ENCODE measurements at regions not wholly inside any gene's neighbourhood (a gene's known extent, or its start where the extent isn't known, plus 50 kb on each side); places are given as distances from the start of the nearest gene placed in this dataset.
"Not testable (repeated sequence)": the region's sequence is repeated elsewhere in the genome, so short reads cannot be mapped to it uniquely, and the experiment has no call there.

DNA sequence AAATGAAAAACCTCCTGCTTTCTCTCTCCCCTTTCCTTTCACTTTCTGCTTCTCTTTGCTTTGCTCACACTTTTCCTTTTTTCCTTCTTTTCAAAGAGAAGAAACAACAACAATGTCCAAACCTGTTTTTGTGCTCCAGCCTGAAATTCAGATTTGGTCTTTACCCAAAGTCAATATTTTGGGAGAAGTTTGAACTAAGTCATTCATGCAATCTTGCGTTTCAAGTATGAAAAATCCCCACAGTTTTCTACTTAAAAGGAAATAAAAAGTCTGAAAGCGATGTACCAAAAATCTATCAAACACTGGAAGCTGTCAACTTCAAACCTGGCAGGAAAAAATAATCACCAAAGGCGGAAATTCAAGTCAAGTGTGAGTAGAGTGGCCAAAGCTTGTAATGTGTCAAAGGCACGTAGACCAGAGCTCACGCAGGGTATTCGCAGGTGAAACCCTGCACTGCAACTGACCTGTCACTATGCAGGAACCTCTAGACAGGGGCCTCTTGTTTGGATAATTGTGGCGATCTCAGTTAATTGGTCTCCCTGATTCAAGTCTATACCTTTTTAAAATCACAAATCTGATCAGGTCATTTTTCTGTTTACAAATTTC is 118.8 kb upstream of the GALNT15 start:
- DNase-seq: no peak

DNA sequence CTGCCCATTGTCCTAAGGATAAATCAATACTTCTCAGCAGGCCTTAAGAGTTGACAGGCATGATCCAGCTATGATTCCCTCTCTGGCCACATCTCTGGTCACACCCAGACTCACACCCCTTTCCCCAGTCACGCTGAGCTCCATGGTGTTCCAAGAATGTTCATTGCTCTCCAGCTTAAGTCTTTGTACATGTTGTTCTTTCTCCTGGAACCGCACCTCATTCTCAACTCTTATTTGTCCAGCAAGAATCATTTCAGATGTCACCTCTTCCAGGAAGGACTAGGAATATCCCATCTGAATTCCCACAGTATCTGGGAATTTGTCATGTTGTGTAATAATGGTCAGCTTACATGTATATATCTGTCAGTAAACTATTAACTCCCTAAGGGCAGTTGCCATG is 118.3 kb upstream of the GALNT15 start:
- DNase-seq: no peak

DNA sequence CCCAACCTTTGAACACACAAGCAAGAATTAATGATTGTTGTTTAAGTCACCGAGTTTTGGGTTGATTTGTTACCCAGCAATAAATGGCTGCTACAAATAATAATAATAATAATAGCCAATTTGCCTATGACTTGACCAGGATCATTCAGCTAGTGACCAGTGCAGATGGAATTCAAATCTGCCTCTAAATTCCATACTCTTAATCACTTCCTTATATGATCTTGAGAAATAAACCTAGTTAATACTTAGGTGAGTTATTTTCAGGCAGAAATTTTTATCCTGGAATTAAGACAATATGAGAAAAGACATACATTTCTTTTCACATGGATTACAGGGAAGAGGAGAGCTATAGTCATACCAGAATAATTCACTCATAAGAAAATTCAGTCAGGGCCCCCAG is 116.0 kb upstream of the GALNT15 start:
- no peak for DNase-seq

DNA sequence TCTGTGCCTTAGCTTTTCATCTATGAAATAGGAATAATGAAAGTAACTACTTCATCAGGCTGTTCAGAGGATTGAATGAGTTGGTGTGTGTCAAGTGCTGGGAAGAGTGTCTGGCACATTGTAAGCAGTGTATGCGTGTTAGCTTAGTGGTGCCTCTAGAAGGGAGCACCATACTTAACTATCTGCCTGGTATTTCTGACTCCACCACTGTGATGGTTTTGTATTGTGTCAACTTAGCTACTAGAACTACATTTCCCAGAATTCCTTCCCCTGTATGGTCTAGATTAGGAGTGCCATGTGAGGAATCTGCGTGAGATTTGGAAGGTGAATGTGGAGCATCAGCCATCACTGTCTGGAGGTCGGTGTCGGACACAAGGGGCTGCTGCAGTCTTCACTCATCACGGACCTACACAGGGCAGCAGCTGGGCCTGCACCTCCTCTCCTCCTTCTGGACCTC is 115.4 kb upstream of the GALNT15 start:
- no peak for DNase-seq

DNA sequence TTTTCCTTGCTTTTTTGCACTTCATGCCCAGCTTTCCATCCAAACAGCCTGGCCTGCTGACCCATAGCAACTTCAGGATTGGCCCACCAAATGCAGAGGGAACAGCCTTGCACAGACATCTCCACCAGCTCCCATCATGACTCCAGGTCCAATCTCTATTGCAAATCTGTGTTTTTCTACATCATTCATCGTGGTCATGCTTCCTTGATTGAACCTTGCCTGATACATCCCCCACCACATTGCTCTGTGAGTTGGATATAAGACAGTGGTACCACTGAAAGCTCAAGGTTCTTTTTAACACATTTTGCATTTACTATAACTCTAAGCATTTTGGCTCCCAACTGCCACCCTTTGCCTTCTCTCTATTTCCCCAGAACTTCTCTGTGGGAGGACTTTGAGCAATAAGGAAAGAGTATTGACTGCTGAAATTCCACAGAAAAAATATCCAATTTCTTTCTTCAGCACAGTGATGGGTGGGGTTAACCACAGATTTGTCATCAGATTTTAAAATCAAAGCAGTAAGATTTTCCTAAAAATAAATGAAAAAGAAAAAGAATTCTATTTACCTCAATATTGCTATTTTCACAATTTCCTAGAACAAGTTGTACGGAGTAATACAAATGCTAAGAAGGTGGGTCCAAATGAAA is 114.6 kb upstream of the GALNT15 start:
- DNase-seq: no peak

DNA sequence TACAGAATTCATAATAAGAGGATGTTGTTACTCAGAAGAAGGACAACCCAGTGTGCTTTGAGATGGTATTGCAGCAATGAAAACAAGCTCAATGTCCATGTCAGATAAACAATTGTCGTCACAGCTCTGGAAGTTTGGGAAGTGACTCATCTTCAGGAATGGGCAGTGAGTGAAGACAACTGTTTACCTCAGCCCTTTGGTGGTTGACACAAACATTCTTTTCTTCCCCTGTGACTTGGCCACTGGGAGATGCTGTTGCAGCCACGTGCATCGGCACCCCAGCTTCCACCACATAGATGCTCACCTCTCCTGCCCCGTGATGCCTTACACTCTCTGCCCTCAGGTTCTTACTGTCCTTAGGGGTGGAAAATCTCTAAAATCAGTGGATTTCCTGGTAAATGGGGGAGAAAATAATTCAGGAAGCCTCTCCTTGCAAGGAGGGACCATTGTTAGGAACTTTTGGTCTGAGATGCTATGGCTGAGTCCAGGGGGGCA is 114.1 kb upstream of the GALNT15 start:
- no peak for DNase-seq

DNA sequence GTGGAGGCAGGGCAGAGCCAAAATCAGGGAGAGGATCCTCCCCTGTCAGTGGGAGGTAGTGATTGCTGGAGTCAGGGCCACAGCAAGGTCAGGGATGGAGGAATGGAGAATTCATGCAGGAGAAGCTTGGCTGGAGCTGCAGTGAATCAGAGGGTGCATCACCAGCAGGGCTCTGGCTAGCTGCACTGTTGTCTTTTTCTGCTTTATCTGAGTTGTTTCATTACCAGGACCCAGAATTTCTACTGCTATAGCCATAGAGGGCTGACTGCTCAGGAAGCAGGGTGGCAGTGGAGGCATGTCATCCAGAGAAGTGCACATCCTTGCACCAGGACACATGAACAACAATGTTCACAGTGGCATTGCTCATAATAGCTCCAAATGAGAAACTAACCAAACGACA is 113.5 kb upstream of the GALNT15 start:
- DNase-seq: no peak

DNA sequence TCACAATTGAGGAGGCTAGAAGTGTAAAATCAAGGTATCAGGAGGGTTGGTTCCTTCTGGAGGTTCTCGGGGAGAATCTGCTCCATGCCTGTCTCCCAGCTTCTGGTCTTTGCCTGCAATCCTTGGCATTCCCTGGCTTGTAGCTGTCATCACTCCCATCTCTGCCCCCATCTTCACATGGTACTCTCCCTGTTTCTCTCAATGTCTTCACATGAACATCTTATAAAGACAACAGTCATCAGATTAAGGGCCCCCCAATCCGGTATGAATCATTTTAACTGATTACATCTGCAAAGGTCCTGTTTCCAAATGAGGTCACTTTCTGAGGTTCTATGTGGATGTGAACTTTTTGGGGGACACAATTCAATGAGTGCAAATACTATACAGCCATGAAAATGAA is 113.0 kb upstream of the GALNT15 start:
- no peak for DNase-seq

DNA sequence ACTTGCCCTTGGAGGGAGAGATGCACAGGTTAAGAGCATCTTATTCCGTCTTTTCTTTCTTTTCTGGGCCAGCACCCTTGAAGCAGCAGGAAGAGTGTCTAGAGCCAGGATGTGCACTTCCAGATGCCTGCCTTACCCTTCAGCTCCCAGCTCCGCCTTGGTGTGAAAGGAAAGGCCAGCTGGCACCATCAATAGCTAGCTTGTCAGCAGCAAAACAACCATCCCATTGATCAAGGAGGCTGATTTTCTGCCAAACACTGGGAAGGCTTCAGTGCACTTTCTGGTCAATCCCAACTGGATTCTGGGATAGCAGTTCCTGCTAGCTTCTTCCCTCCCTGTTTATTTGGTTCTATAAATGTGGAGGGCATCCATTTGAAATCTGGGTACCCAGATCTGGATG is 110.9 kb upstream of the GALNT15 start:
- DNase-seq: no peak

DNA sequence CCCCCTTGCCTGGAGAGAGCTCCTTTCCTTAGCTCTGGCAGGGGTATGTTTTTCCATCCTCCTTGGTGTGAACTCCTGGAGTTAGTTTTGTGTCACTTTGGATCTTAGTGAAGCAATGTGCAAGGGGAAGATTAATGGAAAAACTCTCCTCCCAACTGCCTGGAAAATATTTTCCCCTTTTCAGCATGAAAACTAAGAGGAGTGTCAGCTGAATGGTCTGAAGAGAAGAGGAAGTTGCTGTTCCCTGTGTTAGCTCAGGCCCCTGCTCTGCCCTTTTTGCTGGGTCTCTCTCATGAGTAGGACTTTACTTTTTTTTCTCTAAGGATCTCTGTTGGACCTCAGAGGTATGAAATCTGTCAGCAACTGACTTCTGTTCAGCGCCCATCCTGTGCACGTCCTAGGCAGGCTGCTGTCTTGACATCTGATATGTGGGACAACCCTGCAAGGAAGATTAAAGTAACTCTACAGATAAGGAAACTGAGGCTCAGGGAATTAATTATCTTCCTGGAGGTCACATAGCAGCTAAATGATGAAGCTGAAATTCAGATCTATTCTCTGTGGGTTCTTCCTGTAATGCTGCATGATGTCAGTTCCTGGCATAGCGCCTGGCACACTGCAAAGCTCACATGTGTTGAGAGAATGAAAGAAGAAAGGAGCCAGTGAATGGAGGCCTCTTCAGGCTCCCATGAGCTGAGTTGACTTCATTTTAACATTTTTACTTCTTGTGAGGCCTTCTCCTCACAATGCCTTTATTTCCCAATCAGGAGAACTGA is 109.7 kb upstream of the GALNT15 start:
- no peak for DNase-seq

DNA sequence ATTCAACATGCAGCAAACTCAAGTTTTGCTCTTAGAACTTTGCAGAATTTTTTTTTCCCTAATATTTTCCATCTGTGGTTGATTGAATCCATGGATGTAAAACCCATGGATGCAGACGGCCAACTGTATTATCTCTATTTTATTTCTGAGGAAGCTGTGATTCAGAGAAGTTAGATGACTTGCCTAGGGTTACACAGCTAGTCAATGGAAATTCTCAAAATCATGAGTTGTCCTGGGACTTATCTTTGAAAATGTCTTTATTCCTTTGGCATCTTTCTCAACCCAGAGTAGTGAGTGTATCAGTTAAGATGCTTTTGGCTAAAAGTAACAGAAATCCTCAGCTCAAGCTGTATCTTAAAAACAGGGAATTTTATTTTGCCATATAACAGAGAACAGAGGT is 107.9 kb upstream of the GALNT15 start:
- DNase-seq: no peak

DNA sequence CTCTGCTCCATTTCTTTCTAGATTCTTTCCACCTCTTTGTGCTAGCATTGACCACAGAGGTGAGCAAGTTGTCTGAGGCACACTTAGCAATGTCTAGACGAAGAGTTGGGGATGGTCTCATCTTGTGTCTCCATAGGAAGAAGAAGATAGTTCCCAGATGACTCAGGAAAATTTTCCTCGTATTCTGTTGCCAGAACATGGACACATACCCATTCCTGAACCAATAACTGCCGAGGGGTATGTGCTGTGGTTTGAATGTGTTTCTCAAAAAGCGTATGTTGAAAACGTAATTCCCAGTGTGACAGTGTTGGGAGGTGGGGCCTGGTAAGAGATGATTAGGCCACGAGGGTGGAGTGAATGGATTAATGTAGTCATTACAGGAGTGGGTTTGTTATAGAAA is 107.5 kb upstream of the GALNT15 start:
- DNase-seq: no peak

DNA sequence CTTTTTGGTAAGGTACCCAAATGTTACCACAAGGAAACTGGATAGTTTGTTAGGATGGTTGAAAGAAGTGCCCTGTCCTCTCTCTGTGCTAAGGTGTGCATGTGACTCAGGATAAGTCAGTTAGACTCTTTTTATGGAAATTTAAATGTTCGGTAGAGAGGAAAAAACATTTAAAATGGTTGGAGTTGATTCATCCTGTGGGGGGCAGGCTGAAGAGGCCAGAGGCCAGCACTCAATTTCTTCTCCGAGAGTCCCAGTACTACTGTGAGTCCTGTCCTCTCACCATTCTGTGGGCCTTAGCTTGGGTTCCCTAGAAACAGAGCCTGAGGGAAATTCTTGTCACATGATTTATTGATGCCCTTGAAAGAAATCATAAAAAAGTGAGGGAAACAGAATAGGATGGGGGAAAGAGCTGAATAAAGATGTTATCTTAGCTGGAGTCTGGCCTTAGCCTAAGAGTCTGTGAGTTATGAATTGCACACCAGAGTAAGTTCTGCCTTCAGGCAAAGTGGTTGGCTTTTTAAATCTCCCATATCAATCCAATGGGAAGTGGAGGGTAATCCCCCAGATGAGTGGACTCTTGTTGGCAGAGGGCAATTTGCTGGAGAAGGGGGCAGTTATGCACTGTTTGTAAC is 106.5 kb upstream of the GALNT15 start:
- DNase-seq: no peak

DNA sequence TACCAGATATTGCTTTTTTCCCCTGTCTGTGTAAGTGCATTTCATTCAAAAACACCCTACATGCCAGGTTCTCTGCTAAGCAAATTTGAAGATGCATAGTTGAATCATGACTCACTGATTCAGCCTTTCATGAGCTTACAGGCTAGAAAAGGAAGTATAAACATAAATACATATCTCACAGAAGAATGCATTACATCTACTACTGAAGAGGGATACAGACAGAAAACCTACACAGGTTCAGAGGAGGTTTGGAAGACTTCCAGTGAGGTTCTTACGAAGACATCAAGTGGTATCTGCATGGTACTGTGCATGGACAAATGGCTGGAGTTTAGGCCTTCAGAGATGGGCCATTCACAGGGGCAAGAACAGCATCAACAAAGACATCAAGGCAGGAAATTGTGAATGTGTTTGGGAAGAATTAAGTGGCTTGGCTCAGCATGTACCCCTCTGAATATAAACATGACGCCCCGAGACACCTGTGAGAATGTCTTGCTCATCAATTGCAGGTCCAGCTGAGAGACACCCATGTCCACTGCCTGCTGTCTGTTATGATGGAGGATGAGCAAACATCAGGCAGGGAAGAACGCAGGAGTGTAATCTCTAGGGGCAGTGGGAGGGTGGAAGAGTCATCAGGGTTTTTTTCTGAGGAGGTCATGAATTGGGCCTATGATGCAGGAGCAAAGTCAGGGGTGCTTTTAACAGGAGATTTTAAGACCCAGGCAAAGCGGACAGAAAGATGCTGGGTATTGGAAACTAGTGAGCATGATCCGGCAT is 105.1 kb upstream of the GALNT15 start:
- no peak for DNase-seq

DNA sequence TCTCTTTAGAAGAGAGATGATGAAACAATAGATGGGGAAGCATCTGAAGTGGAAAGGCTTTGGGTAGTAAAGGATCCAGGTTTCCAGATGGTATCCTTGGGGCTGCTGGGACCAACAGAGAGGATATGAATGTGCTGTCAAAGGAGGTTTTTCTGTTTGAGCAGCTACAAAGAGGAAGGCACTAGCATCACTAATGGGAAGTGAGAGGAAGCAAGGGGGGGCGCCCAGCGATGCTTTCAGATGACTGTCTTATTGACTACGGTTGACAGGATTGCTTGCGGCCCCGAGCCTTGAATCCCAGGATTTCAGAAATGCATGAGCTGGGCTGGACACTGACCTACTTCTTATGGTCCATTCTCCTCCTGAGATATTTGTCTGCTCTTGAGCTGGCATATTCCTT is 103.8 kb upstream of the GALNT15 start:
- no peak for DNase-seq

DNA sequence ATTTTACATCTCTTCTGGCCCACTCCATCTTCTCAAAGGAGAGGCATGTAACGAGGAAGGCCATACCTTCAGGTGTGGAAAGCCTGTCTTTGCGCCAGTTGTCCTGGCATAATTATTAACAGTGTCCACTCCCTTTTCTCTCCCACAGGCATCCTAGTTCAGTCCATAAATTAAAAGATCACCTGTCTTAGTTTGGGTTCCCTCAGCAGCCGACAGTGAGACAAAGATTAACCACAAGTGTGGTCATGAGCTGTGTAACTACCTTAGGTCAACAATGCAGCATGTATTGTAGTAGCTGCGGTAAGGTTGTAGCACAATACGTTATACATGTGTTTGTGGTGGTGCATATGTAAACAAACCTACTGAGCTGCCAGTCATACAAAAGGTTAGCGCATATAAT is 103.3 kb upstream of the GALNT15 start:
- DNase-seq: no peak

DNA sequence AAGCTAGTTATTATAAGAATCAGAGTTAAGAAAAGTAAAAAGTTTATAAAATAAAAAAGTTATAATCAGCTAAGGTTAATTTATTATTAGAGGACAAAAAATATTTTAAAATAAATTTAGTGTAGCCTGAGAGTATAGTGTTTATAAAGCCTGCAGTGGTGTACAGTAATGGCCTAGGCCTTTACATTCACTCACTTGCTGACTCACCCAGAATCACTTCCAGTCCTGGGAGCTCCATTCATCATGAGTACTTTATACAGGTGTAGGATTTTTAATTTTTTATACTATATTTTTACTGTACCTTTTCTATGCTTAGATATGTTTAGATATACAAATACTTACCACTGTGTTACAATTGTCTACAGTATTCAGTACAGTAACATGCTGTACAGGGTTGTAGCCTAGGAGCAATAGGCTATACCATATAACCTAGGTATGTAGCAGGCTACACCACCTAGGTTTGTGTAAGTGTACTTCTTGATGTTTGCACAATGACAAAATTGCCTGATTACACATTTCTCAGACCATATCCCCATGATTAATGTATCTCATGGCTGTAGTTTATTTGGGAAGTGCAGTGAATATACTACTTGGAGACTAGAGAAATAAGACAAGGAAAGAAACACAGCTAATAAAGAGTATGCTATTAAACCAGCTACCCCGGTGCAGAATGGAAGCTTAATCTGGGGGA is 101.9 kb upstream of the GALNT15 start:
- DNase-seq: no peak

DNA sequence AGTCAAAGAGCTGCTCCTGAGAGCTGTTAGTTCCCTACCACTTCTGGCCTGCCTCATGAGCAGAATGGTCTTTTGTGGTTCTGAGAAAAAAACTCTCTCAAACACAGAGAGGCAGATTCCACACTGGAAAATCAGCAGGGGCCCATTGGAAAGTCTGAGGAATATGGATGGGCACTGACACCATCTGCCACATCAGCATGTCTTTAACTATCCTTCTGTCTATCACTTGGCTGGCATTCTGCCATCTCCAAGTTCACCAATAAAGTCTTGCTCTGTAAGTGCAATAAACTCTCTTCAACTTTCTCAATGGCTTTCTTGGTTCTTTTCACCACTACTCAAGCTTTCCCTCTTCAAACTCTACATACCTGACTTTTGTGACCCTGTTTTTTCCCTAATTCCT is 101.3 kb upstream of the GALNT15 start:
- no peak for DNase-seq

DNA sequence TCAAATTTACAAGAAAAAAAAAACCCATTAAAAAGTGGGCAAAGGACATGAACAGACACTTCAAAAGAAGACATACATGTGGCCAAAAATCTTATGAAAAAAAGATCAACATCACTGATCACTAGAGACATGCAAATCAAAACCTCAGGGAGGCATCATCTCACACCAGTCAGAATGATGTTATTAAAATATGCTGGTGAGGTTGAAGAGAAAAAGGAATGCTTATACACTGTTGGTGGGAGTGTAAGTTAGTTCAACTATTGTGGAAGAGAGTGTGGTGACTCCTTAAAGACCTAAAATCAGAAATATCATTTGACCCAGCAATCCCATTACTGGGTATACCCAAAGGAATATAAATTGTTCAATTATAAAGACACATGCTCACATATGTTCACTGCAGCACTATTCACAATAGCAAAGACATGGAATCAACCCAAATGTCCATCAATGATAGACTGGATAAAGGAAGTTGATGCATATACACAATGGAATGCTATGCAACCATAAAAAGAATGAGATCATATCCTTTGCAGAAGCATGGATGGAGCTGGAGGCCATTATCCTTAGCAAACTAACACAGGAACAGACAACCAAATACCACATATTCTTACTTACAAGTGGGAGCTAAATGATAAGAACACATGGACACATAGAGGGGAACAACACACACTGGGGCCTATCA is 100.3 kb upstream of the GALNT15 start:
- not testable (repeated sequence) for DNase-seq

DNA sequence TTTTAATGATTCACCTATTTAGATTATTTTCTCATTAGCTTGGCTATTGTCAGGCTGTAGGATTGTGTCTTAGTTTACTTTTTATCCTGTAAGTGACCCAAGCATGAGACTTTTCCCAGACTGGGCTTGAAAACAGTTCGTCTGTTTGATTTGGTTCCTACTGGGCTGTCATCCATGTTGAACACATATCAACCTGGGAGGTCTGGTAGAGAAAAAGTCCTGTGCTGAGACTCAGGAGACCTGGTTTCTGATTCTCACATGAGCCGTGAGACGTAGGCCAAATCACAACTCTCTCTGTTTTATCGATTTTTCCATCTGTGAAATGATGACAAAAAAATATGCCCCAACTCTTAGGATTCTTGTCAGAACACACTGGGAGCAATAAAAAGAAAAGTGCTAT is 98.8 kb upstream of the GALNT15 start:
- no peak for DNase-seq

DNA sequence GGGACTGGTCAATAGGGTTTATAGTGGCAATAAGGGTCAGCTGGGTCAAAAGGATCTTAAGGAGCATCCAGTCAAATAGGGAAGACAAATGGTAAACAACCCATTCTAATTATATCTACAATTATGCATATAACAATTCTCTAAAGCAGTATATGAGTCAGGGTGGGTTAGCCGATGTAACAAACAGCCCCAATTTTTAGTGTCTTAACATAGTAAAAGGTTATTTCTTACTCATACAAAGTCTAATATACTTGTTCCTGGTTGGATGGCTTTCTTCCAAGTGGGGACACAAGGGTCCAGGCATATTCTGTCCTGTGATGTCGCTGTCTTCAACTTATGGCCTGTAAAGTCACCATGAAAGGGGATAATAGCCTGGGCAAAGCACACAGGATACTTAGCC is 97.9 kb upstream of the GALNT15 start:
- DNase-seq: no peak

DNA sequence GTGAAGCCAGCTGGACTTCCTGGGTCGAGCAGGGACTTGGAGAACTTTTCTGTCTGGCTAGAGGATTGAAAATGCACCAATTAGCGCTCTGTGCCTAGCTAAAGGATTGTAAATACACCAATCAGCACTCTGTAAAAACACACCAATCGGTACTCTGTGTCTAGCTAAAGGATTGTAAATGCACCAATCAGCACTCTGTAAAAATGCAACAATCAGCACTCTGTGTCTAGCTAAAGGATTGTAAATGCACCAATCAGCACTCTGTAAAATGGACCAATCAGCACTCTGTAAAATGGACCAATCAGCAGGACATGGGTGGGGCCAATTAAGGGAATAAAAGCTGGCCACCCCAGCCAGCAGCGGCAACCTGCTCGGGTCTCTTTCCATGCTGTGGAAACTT is 97.3 kb upstream of the GALNT15 start:
- DNase-seq: not testable (repeated sequence)

All from activated CD4-positive, alpha-beta T cell treated with anti-CD3 and anti-CD28 coated beads, Interleukin-2, amount 50 U/mL, for 4 hours (primary cell).